HEK293T (cell line): ENCODE measurements at regions not wholly inside any gene's neighbourhood (a gene's known extent, or its start where the extent isn't known, plus 50 kb on each side); places are given as distances from the start of the nearest gene placed in this dataset.

Experiments used
- FOXA1 ChIP-seq: fragments of 450-650 bp; IDR thresholded peaks from 2 replicates; pipeline ENCODE4 v1.6.1; 2016; ENCODE audit warnings: mild to moderate bottlenecking
- NFRKB ChIP-seq: fragments of 450-650 bp; IDR thresholded peaks from 2 replicates; pipeline ENCODE4 v1.6.1; 2016; ENCODE audit warnings: mild to moderate bottlenecking, moderate library complexity
- SP1 ChIP-seq: fragments of 450-650 bp; IDR thresholded peaks from 2 replicates; pipeline ENCODE4 v1.6.1; 2017
- SUZ12 ChIP-seq: fragments of 450-650 bp; IDR thresholded peaks from 2 replicates; pipeline ENCODE4 v1.6.1; 2016; ENCODE audit warnings: mild to moderate bottlenecking
- ZNF384 ChIP-seq: fragments of 450-650 bp; IDR thresholded peaks from 2 replicates; pipeline ENCODE4 v1.6.1; 2016
- TF ChIP-seq, protein P1 (sequence below): fragments of 450-650 bp; IDR thresholded peaks from 2 replicates; pipeline ENCODE4 v1.6.1; 2016

DNA sequence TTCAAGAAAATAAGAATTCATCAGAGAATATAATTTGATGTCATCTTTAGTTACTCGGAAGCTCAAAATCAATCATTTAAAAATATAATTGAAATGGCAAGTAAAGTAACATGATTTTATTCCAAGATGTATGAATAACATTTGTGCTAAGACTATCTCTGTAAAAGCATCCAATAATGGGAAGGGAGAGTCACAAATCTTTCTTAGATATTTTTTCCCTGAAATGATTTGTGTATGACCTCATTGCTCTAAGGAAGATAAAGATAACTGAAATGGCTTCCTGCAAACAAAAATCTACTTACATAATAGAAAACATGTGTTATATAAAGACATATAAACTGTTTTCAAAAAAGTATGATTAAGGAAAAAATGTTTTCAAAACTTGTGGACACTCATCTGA is 97.4 kb upstream of the FGF10 start:
- no peak for TF ChIP-seq NFRKB
- no peak for TF ChIP-seq FOXA1
- no peak for TF ChIP-seq SUZ12
- no peak for TF ChIP-seq SP1
- TF ChIP-seq, protein P1, sequence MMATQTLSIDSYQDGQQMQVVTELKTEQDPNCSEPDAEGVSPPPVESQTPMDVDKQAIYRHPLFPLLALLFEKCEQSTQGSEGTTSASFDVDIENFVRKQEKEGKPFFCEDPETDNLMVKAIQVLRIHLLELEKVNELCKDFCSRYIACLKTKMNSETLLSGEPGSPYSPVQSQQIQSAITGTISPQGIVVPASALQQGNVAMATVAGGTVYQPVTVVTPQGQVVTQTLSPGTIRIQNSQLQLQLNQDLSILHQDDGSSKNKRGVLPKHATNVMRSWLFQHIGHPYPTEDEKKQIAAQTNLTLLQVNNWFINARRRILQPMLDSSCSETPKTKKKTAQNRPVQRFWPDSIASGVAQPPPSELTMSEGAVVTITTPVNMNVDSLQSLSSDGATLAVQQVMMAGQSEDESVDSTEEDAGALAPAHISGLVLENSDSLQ, result no peak
- no peak for TF ChIP-seq ZNF384
